ENCODE measurements at regions not wholly inside any gene's neighbourhood (a gene's known extent, or its start where the extent isn't known, plus 50 kb on each side); places are given as distances from the start of the nearest gene placed in this dataset.

GRCh38 chr7:26070290-26070689 is 81.7 kb upstream of the NFE2L3 start:
- peaks cover 6% of the 10 kb centered on the region for H3K4me1 Mint-ChIP-seq (ENCODE audit: unreplicated experiment)
- TF ChIP-seq CTCF (conservative IDR thresholded peaks at IDR 0.05): no peak
- H3K4me3 Mint-ChIP-seq: no peak overlapping the region
- H3K27ac Mint-ChIP-seq: no peak overlapping the region
- H3K9me3 Mint-ChIP-seq: no peaks in the 10 kb centered on the region
- peaks cover 5% of the 10 kb centered on the region for H3K27me3 Mint-ChIP-seq
- no peak for DNase-seq (ENCODE audit: extremely low spot score, unreplicated experiment)
- no peaks in the 10 kb centered on the region for H3K36me3 Mint-ChIP-seq

- H3K4me3 Mint-ChIP-seq: no peak overlapping the region
- TF ChIP-seq CTCF (conservative IDR thresholded peaks at IDR 0.05): no peak
- H3K27me3 Mint-ChIP-seq: peaks cover 3% of the 10 kb centered on the region
- no peak for DNase-seq (ENCODE audit: extremely low spot score, unreplicated experiment)
- H3K36me3 Mint-ChIP-seq: no peaks in the 10 kb centered on the region
- H3K4me1 Mint-ChIP-seq (ENCODE audit: unreplicated experiment): peaks cover 6% of the 10 kb centered on the region
- no peak overlapping the region for H3K27ac Mint-ChIP-seq
- H3K9me3 Mint-ChIP-seq: no peaks in the 10 kb centered on the region
Observed at GRCh38 chr7:26071622-26072456, 80.2 kb upstream of the NFE2L3 start.

- Mint-ChIP-seq H3K9me3 (no peaks in the 10 kb centered on the region), H3K36me3 (no peaks in the 10 kb centered on the region), H3K4me3 (no peak overlapping the region), H3K27me3 (peaks cover 3% of the 10 kb centered on the region), H3K4me1 (ENCODE audit: unreplicated experiment) (peaks cover 6% of the 10 kb centered on the region), H3K27ac (no peak overlapping the region)
- DNase-seq (ENCODE audit: extremely low spot score, unreplicated experiment): no peak
- no peak for TF ChIP-seq CTCF (conservative IDR thresholded peaks at IDR 0.05)
Observed at GRCh38 chr7:26073041-26073440, 79.0 kb upstream of the NFE2L3 start.

GRCh38 chr7:26074919-26075318 is 77.1 kb upstream of the NFE2L3 start:
- no peak overlapping the region for H3K4me3 Mint-ChIP-seq
- TF ChIP-seq CTCF (conservative IDR thresholded peaks at IDR 0.05): no peak
- H3K27ac Mint-ChIP-seq: no peak overlapping the region
- no peaks in the 10 kb centered on the region for H3K9me3 Mint-ChIP-seq
- H3K27me3 Mint-ChIP-seq: peaks cover 14% of the 10 kb centered on the region
- H3K36me3 Mint-ChIP-seq: no peaks in the 10 kb centered on the region
- peaks cover 15% of the 10 kb centered on the region for H3K4me1 Mint-ChIP-seq (ENCODE audit: unreplicated experiment)
- no peak for DNase-seq (ENCODE audit: extremely low spot score, unreplicated experiment)

GRCh38 chr7:26076691-26077090 is 75.3 kb upstream of the NFE2L3 start:
- no peak overlapping the region for H3K4me3 Mint-ChIP-seq
- TF ChIP-seq CTCF (conservative IDR thresholded peaks at IDR 0.05): no peak
- H3K36me3 Mint-ChIP-seq: no peaks in the 10 kb centered on the region
- H3K27me3 Mint-ChIP-seq: peaks cover 14% of the 10 kb centered on the region
- no peak for DNase-seq (ENCODE audit: extremely low spot score, unreplicated experiment)
- peaks cover 16% of the 10 kb centered on the region for H3K4me1 Mint-ChIP-seq (ENCODE audit: unreplicated experiment)
- no peak overlapping the region for H3K27ac Mint-ChIP-seq
- no peaks in the 10 kb centered on the region for H3K9me3 Mint-ChIP-seq
